LNCAP (cell line): ENCODE measurements at regions not wholly inside any gene's neighbourhood (a gene's known extent, or its start where the extent isn't known, plus 50 kb on each side); places are given as distances from the start of the nearest gene placed in this dataset.

ENCODE experiments used
- CTCF ChIP-seq: fragments of 450-650 bp; IDR thresholded peaks from 2 replicates; pipeline ENCODE4 v1.5.1; 2017; ENCODE audit warnings: mild to moderate bottlenecking

DNA sequence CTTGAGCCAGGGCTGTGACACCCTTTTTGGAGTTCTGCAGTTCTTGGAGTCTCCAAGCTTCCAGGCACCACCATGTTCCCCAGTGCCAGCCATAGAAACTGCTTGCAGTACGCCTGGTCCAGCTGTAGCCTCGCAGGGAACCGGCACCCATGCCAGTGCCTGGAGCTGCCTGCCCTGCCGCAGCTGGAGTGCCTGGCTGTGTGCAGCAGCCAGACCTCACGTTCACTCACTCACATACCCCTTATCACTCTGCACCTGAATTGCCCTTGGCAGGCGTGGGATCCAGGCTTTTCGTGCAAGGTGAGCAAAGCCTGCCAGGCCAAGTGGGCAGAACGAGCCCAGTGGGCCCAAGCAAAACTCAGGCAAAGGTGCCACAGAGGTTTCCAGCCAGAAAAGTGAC, 77.8 kb upstream of the SHB start:
- no peak for TF ChIP-seq CTCF

DNA sequence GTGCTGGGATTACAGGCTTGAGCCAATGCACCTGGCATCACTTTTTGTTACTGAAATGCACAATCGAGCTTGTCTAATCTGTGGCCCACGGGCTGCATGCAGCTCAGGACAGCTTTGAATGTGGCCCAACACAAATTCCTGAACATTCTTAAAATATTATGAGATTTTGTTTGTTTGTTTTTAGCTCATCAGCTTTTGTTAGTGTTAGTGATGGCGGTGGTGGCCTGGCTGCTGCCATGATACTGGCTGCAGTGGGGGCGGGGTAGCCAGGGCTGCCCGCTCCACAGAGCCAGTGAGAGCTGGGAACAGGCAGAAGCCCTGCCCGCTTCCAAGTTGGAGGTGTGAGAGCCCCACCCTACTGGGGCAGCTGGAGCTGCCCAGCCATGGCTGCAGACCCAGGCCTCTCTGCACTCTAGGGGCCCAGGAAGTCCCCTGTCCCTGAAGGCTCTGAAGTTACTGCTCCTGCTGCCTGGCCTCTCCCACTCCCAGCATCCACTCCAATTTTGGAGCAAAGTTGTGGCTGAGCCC, 76.6 kb upstream of the SHB start:
- no peak for TF ChIP-seq CTCF

- TF ChIP-seq CTCF, result no peak
Measured at GRCh38 chr9:38144421-38144820, 75.4 kb upstream of the SHB start.

GRCh38 chr9:38141746-38142591, 72.9 kb upstream of the SHB start:
- no peak for TF ChIP-seq CTCF

DNA sequence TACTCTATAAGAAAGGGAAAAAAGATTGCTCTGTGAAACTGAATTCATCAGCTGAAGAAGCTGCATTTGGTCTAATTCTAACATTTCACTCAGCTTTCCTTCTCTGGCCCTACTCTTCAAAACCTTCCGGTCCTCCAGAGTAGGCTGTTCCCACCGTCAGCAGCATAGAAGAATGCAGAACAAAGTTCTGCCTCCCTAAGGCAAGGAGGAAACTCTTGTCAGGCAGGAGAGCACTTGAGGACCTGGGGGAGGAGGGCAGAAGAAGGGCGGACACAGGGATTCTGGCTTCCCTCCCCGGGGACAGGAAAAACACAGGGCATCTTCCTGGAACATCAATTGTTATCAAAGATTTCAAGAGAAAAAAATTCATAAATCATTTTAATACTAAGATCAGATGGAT, 69.2 kb upstream of the SHB start:
- TF ChIP-seq CTCF, result no peak

GRCh38 chr9:38137342-38137741, 68.3 kb upstream of the SHB start:
- no peak for TF ChIP-seq CTCF

GRCh38 chr9:38136386-38136785, 67.4 kb upstream of the SHB start:
- no peak for TF ChIP-seq CTCF
